Endothelial cell of umbilical vein (primary cell): ENCODE measurements at regions not wholly inside any gene's neighbourhood (a gene's known extent, or its start where the extent isn't known, plus 50 kb on each side); places are given as distances from the start of the nearest gene placed in this dataset.

ENCODE experiments used
- BruUV-seq: library from RNA; stranded (reverse); fragments of 400-500 nt; replicated peaks from 2 replicates; lab custom pipeline; 2021; lab: Mats Ljungman, UMichigan
- CTCF ChIA-PET: fragments of 300-600, 350-600 bp; sonication (Branson Sonifier 250); formaldehyde crosslinking; loops from one replicate; lab custom pipeline; 2021; ENCODE audit warnings: antibody characterized with exemption, inconsistent platforms; lab: Charles Lee
- POLR2A ChIA-PET: fragments of 300-600, 350-600 bp; sonication (Branson Sonifier 250); formaldehyde crosslinking; loops from one replicate; lab custom pipeline; 2021; ENCODE audit warnings: antibody characterized with exemption, inconsistent platforms; lab: Charles Lee
- DNase-seq: peaks from one replicate; pipeline ENCODE4 v3.0.0-alpha.2; 2011; ENCODE audit warnings: low read depth, low spot score
- FAIRE-seq: peaks from 2 replicates; lab custom pipeline; 2011; peaks lifted over from hg19 to GRCh38; lab: Jason Lieb, UNC
- H2AFZ ChIP-seq: 2 replicates; pipeline ENCODE4 v1.6.0; 2012; ENCODE audit warnings: low read depth, low read length, control low read depth, inconsistent platforms
- H3K27ac ChIP-seq: 2 replicates; pipeline ENCODE4 v1.5.1; 2011; ENCODE audit warnings: low read depth, mild to moderate bottlenecking, control low read depth, low read length, moderate library complexity; ENCODE audit not compliant: insufficient read depth
- H3K27me3 ChIP-seq, 2 experiments: 2 replicates each; pipeline versions ENCODE4 v1.6.0 to v1.6.1; 2011; ENCODE audit warnings: low read length in 2 of 2, mixed read lengths in 1 of 2; ENCODE audit not compliant: control insufficient read depth in 2 of 2, insufficient read depth in 2 of 2
- H3K36me3 ChIP-seq, 2 experiments: 2 replicates in 1 of 2; 3 replicates in 1 of 2; pipeline ENCODE4 v1.5.1; 2011; ENCODE audit warnings: low read length in 2 of 2, mild to moderate bottlenecking in 1 of 2, moderate library complexity in 1 of 2; ENCODE audit not compliant: control insufficient read depth in 2 of 2, insufficient read depth in 2 of 2; ENCODE audit errors: extremely low read depth in 1 of 2
- H3K4me1 ChIP-seq: 3 replicates; pipeline ENCODE4 v1.5.1; 2011; ENCODE audit warnings: mild to moderate bottlenecking, low read length; ENCODE audit not compliant: control insufficient read depth, insufficient read depth; ENCODE audit errors: extremely low read depth
- H3K4me2 ChIP-seq: 2 replicates; pipeline ENCODE4 v1.6.1; 2011; ENCODE audit warnings: low read length, control low read depth, mixed read lengths; ENCODE audit not compliant: insufficient read depth
- H3K4me3 ChIP-seq, 3 experiments: fragments of 200-600 bp in 1 of 3; sonication (generic), shearing (Covaris generic) in 1 of 3; replicated peaks in 1 of 3; 2 replicates each; pipeline ENCODE4 v1.5.1; 2011 to 2016; ENCODE audit warnings: control low read depth in 3 of 3, low read length in 3 of 3, mild to moderate bottlenecking in 2 of 3, inconsistent platforms in 1 of 3, low read depth in 1 of 3, moderate library complexity in 1 of 3; ENCODE audit not compliant: insufficient read depth in 1 of 3
- H3K79me2 ChIP-seq: 2 replicates; pipeline ENCODE4 v1.6.0; 2012; ENCODE audit warnings: low read length, inconsistent platforms; ENCODE audit not compliant: control insufficient read depth, insufficient read depth
- H3K9ac ChIP-seq: replicated peaks from 2 replicates; pipeline ENCODE3; 2011; ENCODE audit warnings: low read length, control low read depth; ENCODE audit not compliant: insufficient read depth; ENCODE audit errors: extremely low read depth
- H3K9me1 ChIP-seq: replicated peaks from 3 replicates; pipeline ENCODE4 v1.6.0; 2011; ENCODE audit warnings: mild to moderate bottlenecking, low read length; ENCODE audit not compliant: control insufficient read depth, insufficient read depth; ENCODE audit errors: extremely low read depth
- H3K9me3 ChIP-seq: replicated peaks from 2 replicates; pipeline ENCODE4 v1.5.1; 2012; ENCODE audit warnings: low read length, inconsistent platforms; ENCODE audit not compliant: control insufficient read depth, insufficient read depth
- H4K20me1 ChIP-seq: replicated peaks from 2 replicates; pipeline ENCODE3; 2011; ENCODE audit warnings: mild to moderate bottlenecking, low read length; ENCODE audit not compliant: control insufficient read depth, insufficient read depth; ENCODE audit errors: extremely low read depth
- EZH2 ChIP-seq: IDR thresholded peaks from 2 replicates; pipeline ENCODE4 v1.6.1; 2012; ENCODE audit warnings: borderline replicate concordance, low read depth, mild to moderate bottlenecking, moderate library complexity, low read length, inconsistent platforms; ENCODE audit not compliant: severe bottlenecking
- FOS ChIP-seq: IDR thresholded peaks from 2 replicates; pipeline ENCODE4 v1.6.1; 2011; ENCODE audit warnings: mild to moderate bottlenecking, low read length, moderate library complexity, borderline replicate concordance; ENCODE audit not compliant: insufficient read depth
- GATA2 ChIP-seq: IDR thresholded peaks from 2 replicates; pipeline ENCODE4 v1.7.0; 2011; ENCODE audit warnings: low read depth, mild to moderate bottlenecking, moderate library complexity, mixed read lengths, low read length; ENCODE audit not compliant: insufficient read length, insufficient read depth
- JUN ChIP-seq: IDR thresholded peaks from 2 replicates; pipeline ENCODE4 v1.6.1; 2011; ENCODE audit warnings: borderline replicate concordance, low read depth; ENCODE audit not compliant: insufficient read length, insufficient read depth
- MYC ChIP-seq: IDR thresholded peaks from one replicate; pipeline ENCODE4 v1.6.1; 2011; ENCODE audit warnings: mild to moderate bottlenecking, low read depth, low read length
- POLR2A ChIP-seq: IDR thresholded peaks from 2 replicates; pipeline ENCODE4 v1.6.1; 2012; ENCODE audit warnings: low read depth, mild to moderate bottlenecking, control low read depth, low read length
- POLR2AphosphoS5 ChIP-seq: IDR thresholded peaks from 2 replicates; pipeline ENCODE4 v1.6.1; 2012; ENCODE audit warnings: low read depth, mild to moderate bottlenecking, control low read depth, low read length, moderate library complexity; ENCODE audit not compliant: insufficient read depth
- dilution Hi-C: fragments of 300-500 bp; cut with MboI; formaldehyde crosslinking; loops from one replicate; pipeline ENCODE4 v1.15.0; 2019; ENCODE audit warnings: low sequenced_read_pairs; ENCODE audit not compliant: extremely low pct_ligation_motif_present
- intact Hi-C: fragments of 100-400 bp; cut with micrococcal nuclease; formaldehyde crosslinking; loops from one replicate; pipeline ENCODE4 v1.10.0; 2022
- TF ChIP-seq, protein P1 (sequence below), 2 donors: IDR thresholded peaks; 1 replicate in 1 of 2; 2 replicates in 1 of 2; pipeline ENCODE4 v1.5.1; 2011; ENCODE audit warnings: low read length in 2 of 2, mild to moderate bottlenecking in 2 of 2, moderate library complexity in 2 of 2, control low read depth in 1 of 2, inconsistent platforms in 1 of 2, low read depth in 1 of 2; ENCODE audit not compliant: insufficient read depth in 1 of 2; ENCODE audit errors: extremely low read depth in 1 of 2
- TF ChIP-seq, protein P2 (sequence below): IDR thresholded peaks from 2 replicates; pipeline ENCODE4 v1.6.1; 2011; ENCODE audit not compliant: insufficient read depth, insufficient read length

DNA sequence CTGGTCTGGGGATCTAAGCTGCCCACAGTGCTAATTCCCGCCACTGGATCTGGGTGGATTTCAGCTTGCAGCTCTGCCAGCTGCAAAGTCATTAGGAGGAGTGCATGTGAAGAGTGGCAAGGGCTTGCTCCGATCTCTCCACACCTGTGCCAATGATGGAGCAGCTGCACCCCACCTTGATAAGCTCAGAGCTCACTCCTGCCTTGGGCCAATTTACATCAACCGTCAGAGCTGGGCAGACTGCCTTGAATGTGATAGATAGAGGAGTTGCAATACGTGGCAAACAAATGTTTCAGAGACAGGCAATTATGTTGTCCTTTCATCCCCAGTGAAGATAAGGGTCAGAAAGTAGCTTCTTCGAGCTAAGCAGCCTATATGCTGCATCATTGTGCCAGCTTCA, 379.9 kb downstream of the SH2D4B start:
- ChIA-PET POLR2A (no interaction called here), CTCF (interaction anchor here (1.3 kb wide), 1 partner anchor 255 kb away, joined by 5 read pairs; no protein-coding TSS in a partner anchor)
- H3K9me3 ChIP-seq: no peaks in the 10 kb centered on the region
- TF ChIP-seq, protein P1, sequence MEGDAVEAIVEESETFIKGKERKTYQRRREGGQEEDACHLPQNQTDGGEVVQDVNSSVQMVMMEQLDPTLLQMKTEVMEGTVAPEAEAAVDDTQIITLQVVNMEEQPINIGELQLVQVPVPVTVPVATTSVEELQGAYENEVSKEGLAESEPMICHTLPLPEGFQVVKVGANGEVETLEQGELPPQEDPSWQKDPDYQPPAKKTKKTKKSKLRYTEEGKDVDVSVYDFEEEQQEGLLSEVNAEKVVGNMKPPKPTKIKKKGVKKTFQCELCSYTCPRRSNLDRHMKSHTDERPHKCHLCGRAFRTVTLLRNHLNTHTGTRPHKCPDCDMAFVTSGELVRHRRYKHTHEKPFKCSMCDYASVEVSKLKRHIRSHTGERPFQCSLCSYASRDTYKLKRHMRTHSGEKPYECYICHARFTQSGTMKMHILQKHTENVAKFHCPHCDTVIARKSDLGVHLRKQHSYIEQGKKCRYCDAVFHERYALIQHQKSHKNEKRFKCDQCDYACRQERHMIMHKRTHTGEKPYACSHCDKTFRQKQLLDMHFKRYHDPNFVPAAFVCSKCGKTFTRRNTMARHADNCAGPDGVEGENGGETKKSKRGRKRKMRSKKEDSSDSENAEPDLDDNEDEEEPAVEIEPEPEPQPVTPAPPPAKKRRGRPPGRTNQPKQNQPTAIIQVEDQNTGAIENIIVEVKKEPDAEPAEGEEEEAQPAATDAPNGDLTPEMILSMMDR (IDR thresholded peaks at IDR 0.05; ENCODE audit: extremely low read depth in 1 of 2, insufficient read depth in 1 of 2, low read depth in 1 of 2, low read length in 2 of 2): no peak
- TF ChIP-seq EZH2: no peak
- no peak for TF ChIP-seq MYC
- TF ChIP-seq, protein P2, sequence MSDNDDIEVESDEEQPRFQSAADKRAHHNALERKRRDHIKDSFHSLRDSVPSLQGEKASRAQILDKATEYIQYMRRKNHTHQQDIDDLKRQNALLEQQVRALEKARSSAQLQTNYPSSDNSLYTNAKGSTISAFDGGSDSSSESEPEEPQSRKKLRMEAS: no peak
- no peak for TF ChIP-seq POLR2A
- no peak for TF ChIP-seq FOS
- no peak for TF ChIP-seq GATA2
- no peak for TF ChIP-seq JUN
- no peak for TF ChIP-seq POLR2AphosphoS5
- no peaks in the 10 kb centered on the region for H3K36me3 ChIP-seq
- H4K20me1 ChIP-seq: no peaks in the 10 kb centered on the region
- FAIRE-seq: no peak
- H3K27ac ChIP-seq: no peak overlapping the region
- intact Hi-C loops (no loop called here), dilution Hi-C loops (no loop called here)
- BruUV-seq: no TSS peak
- H3K4me2 ChIP-seq: no peak overlapping the region
- H3K9ac ChIP-seq: no peak overlapping the region
- no peaks in the 10 kb centered on the region for H3K9me1 ChIP-seq
- no peaks in the 10 kb centered on the region for H3K27me3 ChIP-seq
- DNase-seq: no peak
- no peak overlapping the region for H2AFZ ChIP-seq
- no peaks in the 10 kb centered on the region for H3K4me1 ChIP-seq
- H3K4me3 ChIP-seq: no peak overlapping the region
- no peaks in the 10 kb centered on the region for H3K79me2 ChIP-seq
